ENCODE measurements at regions not wholly inside any gene's neighbourhood (a gene's known extent, or its start where the extent isn't known, plus 50 kb on each side); places are given as distances from the start of the nearest gene placed in this dataset.
"Not testable (repeated sequence)": the region's sequence is repeated elsewhere in the genome, so short reads cannot be mapped to it uniquely, and the experiment has no call there.

DNA sequence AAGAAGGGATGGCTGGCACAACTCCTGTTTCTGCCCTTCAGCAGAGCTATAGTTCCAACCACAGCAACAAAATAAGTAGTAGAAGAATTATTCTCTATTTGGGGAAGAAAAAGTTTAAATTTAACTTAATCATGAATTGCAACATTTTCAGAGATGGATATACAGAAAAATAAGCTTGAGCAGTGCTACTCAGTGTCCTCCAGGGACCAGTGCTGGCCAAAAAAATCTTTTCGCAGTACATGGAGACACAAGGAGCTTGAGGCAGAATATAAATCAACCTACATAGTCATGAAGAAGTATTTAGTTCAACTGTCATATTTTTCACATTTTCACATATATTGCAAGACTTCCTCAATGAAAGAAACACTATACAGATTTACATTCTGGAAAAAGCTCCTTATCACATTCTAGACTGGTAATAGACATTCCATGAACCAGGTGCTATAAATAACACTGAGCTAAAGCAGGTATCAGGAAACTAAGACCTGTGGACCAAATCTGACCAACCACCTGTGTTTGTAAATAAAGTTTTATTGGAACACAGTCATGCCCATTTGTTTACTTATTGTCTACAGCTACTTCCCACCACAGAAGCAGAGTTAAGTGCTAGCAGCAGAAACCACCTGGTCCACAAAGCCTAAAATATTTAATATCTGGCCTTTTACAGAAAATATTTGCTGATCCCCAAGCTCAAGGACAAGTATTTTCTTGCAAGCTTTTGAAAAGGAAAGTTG lies 101.9 kb downstream of the RGS21 start:
- DNase-seq = no peak

DNA sequence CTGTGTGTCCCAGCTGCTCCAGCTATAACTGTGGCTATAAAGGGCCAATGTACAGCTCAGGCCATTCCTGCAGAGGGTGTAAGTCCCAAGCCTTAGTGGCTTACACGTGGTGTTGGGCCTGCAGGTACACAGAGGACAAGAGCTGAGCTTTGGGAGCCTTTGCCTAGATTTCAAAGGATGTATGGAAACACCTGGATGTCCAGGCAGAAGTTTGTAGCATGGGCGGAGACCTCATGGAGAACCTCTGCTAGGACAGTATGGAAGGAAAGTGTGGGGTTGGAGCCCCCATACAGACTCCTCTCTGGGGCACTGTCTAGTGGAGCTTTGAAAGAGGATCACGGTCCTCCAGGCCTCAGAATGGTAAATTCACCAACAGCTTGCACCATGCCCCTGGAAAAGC lies 113.9 kb downstream of the RGS21 start:
- DNase-seq = no peak

- DNase-seq = no peak
Observed at GRCh38 chr1:192435704-192436103, 118.9 kb downstream of the RGS21 start.

- DNase-seq = no peak
Observed at GRCh38 chr1:192436441-192437078, 119.8 kb downstream of the RGS21 start.

DNA sequence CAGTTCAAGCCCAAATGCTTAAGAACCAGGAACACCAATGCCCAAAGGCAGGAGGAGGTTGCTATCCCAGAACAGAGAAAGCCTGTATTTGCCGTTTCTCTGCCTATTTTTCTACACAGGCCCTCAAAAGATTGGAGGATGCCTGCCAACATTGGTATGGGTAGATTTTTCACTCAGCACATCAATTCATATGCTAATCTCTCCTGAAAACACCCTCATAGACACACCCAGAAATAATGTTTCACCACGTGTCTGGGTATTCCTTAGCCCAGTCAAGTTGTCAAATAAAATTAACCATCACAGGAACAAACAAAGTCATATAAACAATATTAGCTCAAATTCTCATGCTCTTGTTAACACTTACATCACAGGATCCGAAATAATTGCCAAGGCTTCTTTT lies 121.9 kb downstream of the RGS21 start:
- DNase-seq = no peak

DNA sequence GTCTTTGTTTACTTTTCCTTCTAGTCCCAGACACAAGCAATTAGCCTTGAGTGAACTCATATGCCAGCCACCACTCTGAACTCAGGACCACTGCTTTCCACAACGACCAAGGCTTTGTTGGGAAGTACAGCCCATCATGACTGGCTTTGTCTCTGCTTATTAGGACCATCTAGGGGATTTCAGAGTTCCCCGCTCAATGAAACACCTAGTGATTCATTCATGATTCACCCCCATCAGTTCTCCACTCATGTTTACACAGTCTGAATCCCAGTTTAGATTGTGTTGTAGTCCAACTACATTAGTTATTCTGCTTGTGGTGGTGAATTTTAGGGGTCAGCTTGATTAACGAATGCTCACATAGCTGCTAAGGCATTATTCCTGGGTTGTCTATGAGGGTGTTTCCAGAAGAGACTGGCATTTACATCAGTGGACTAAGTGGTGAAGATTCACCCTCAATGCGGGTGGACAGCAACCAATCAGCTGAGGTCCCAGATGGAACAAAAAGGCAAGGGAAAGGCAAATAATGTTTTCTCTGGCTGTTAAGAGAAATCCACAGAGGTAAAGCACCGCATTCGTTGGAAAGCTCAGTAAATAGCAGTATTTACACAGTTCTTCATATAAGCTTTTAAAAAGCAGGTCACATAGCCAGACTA lies 122.7 kb downstream of the RGS21 start:
- DNase-seq = no peak

- no peak for DNase-seq
Observed at GRCh38 chr1:192441492-192441891, 124.7 kb downstream of the RGS21 start.

DNA sequence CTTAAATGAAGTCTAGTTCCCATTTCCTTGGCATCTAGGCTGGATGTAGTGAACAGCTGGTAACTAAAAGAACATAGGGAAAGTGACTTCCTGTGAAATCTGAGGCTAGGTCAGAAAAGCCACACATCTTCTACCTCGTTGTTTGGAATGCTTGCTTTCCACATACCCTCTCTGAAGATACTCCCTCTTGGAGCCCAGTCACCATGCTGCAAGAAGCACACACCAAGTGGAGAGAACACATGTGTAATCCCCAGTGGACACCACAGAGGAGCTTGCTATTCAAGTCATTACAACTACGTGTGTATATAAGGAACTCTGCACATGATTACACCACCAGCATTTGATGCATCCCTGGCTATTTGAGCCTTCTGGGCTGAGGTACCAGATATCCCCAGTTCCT lies 125.9 kb downstream of the RGS21 start:
- no peak for DNase-seq

DNA sequence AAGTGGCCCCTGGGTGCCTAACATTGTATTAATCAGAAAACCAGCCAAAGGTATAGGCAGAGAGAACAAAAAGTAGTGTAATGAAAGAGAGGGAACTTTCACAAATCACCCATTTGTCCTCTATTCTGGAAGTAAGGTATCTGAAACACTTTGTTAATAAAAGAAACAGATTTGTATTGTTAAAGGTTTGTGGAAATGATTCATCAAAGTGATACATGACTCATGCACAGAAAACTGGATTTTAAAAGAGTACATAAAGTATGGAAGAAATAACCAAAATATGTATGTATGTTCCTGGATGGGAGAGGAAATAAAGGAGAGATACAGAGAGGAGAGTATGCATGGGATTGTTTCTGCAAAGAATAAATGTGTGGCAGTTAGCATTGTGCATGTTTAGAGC lies 126.8 kb downstream of the RGS21 start:
- no peak for DNase-seq

DNA sequence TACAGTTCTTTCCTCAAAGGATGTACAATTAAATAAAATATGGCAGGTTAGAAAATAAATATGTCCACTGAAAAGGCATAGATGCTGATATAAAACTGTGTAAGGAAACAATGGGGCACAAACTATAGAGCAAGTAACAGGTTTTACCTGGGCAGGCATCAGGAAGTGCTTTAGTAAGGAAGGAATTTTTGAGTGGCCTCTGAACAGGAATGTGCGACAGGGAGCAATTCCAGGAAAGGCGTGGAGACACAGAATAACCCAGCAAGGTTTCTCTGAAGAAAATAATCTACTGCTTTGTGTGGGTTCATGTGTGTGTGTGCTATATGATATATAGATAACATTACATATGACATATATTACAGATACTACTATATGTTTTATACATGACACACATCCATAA lies 128.4 kb downstream of the RGS21 start:
- DNase-seq = no peak

DNA sequence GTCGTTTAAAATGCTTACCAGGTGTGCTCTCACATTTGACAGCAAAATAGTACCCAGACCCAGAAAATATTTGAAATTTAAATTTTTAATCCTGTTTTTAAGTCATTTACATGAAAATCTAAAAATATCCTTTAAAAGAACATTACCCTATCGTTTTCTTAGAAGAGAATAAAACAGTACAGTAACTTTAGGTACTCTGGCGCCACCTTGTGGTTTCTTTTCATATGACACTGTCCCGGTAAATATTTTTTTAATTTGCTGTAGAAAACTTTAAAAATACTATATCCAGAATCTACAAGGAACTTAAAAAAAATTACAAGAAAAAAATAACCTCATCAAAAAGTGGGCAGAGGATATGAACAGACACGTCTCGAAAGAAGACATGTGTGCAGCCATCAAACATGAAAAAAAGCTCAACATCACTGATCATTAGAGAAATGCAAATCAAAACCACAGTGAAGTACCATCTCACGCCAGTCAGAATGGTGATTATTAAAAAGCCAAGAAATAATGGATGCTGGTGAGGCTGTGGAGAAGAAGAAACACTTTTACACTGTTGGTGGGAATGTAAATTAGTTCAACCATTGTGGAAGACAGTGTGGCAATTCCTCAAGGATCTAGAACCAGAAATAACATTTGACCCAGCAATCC lies 129.2 kb downstream of the RGS21 start:
- DNase-seq = peak; percentile 54

GRCh38 chr1:192448026-192448578 lies 127.5 kb upstream of the RGS1 start:
- no peak for DNase-seq

DNA sequence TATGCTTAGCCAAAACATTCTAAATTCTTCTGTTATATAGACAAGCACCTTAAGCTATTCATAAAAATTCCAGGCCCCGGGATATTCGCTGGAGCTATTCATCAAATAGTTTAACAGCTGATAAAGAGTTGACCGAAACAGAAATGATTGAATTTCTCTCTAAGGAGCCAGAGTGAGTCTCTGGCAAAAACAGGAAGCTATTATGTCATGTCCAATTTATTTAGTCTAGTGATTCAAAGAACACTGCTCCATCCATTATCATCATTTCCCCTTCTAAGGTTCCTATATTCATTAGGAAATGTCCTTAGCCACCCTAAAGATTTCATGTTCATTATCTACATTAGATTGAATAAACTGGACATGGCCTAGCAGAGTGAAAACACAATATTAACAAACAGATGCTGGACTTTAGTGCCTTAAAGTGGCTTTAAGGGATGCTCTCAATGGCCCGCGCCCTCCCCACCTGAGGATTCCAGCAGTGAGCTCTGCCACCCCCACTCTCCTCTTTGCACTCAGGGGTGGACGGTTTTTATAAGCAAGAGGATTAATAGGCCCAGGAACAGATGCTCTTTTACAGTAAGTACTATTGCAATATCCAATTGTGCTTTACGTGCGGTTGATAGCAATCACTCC lies 122.1 kb upstream of the RGS1 start:
- no peak for DNase-seq

- no peak for DNase-seq
Observed at GRCh38 chr1:192459467-192459866, 116.1 kb upstream of the RGS1 start.

DNA sequence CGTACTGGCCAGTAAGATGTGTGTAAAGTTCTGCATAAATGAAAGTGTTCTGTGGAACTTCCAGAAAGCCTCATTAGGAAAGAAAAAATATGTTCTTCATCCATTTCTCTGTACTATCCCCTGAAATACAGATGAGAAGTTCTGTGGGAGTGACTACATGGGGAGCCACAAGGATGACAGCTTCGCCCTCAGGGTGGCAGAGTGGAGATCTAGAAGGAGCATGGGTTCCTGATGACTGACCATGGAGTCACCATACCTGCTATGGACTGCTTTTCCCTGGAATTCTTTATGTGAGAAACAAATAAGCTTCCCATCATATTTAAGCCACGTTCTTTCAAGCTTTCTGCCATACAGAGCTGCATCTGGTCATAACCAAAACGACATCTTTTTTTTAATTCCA lies 113.9 kb upstream of the RGS1 start:
- no peak for DNase-seq

- no peak for DNase-seq
Observed at GRCh38 chr1:192462616-192463015, 113.0 kb upstream of the RGS1 start.

DNA sequence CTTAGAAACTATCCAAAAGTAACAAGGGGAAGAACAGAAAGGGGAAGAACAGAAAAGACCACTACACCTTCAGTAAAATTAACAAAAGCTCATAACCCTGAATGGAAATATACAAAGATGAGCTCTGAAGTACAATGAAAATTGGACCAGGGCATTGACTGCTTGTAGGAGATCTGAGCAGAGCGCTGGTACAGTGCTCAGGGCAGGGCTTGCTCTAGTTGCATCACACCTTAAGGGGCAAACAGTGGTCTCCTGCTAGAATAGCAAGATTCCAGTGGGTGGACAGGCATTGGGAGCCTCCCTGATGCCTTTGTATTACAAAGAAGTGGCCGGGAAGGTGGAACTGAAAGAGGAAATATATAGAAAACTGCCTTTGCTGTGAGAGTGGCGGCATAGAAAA lies 111.9 kb upstream of the RGS1 start:
- no peak for DNase-seq

GRCh38 chr1:192465221-192465620 lies 110.4 kb upstream of the RGS1 start:
- not testable (repeated sequence) for DNase-seq

- DNase-seq = peak; percentile 39
Observed at GRCh38 chr1:192474080-192474683, 101.4 kb upstream of the RGS1 start.

DNA sequence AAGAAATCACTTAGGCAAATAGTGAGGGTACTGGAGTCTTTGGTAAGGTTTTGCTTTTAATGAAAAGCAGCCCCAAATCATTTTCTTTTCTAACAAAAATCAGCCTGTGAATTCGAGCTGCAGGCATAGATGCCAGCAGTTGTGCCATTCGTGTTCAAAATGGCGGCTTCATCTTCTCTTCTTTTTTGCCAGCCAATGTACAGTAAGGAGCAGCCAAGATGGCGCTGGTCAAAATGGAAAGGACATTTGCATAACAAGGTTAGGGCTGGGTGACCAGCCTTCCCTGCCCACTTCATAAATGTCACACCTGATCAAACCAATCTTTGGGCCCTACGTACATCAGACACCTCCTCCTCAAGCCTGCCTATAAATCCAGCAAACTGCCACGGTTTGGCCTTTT lies 100.2 kb upstream of the RGS1 start:
- DNase-seq = no peak

DNA sequence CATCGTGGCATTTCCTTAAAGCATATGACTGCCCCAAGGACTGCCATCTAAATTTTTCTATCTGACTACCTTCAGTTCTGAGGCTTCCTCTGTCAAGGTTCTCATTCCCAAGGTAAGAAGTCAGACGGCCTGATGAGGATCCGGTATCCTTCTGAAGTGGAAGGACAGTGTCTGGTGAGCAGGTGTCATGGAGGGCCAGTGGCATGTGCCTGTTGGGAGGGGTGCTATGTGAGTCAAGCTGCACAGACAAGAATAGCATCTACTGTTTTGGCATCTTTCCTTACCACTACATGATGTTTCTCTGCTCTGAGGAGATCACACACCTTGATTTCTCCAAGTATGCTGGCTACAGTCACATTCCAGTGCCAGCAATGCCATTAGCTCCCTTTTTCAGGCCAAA lies 99.6 kb upstream of the RGS1 start:
- DNase-seq = no peak

DNA sequence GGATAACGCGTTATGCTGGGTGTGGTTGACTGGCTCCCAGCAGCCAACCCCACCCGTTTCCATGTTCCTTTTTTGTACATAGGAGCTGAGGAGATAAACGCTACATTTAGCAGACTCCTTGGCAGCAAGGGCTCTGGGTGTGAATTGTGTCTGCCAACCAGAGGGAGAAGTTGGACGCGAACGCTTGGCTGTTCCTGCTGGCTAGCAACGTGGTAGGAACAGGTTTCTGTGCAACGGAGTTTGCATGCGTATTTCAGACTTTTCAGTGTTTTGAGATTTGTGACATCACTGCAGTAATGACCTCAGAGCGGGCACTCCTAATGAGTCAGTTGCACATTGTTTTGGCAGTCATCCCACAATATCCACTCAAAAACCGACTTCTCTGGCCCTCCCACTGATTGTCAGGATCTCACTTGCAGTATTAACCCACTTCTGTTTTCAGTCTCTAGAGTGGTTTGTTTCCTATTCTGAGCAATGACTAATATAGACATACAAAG lies 98.7 kb upstream of the RGS1 start:
- DNase-seq = no peak
